BJ (cell line): ENCODE measurements at regions not wholly inside any gene's neighbourhood (a gene's known extent, or its start where the extent isn't known, plus 50 kb on each side); places are given as distances from the start of the nearest gene placed in this dataset.

Experiments used
- CTCF ChIA-PET: fragments of 350-600 bp; formaldehyde crosslinking; extraction: SDS; loops from one replicate; lab custom pipeline; 2021; ENCODE audit warnings: antibody characterized with exemption, inconsistent platforms; lab: Yijun Ruan, JAX
- POLR2A ChIA-PET: fragments of 300-600 bp; sonication (Branson Sonifier 250); formaldehyde crosslinking; extraction: SDS; loops from one replicate; lab custom pipeline; 2021; ENCODE audit warnings: antibody characterized with exemption; lab: Charles Lee
- DNase-seq: peaks from one replicate; pipeline ENCODE4 v3.0.0-alpha.2; 2011; ENCODE audit warnings: low read depth
- H3K27me3 ChIP-seq: 2 replicates; pipeline ENCODE4 v1.6.0; 2011; ENCODE audit warnings: low read length; ENCODE audit not compliant: control insufficient read depth, insufficient read depth
- H3K36me3 ChIP-seq: 2 replicates; pipeline ENCODE4 v1.5.1; 2011; ENCODE audit warnings: low read length; ENCODE audit not compliant: control insufficient read depth, insufficient read depth
- H3K4me3 ChIP-seq: 2 replicates; pipeline ENCODE4 v1.5.1; 2011; ENCODE audit warnings: low read depth, mild to moderate bottlenecking, control low read depth, low read length
- TF ChIP-seq, protein P1 (sequence below): IDR thresholded peaks from 2 replicates; pipeline ENCODE4 v1.5.1; 2011; ENCODE audit warnings: low read depth, mild to moderate bottlenecking, control low read depth, inconsistent platforms, low read length, moderate library complexity; ENCODE audit not compliant: insufficient read depth

GRCh38 chr6:168145747-168146596, 67.0 kb upstream of the FRMD1 start:
- POLR2A ChIA-PET, result no interaction called here
- TF ChIP-seq, protein P1, sequence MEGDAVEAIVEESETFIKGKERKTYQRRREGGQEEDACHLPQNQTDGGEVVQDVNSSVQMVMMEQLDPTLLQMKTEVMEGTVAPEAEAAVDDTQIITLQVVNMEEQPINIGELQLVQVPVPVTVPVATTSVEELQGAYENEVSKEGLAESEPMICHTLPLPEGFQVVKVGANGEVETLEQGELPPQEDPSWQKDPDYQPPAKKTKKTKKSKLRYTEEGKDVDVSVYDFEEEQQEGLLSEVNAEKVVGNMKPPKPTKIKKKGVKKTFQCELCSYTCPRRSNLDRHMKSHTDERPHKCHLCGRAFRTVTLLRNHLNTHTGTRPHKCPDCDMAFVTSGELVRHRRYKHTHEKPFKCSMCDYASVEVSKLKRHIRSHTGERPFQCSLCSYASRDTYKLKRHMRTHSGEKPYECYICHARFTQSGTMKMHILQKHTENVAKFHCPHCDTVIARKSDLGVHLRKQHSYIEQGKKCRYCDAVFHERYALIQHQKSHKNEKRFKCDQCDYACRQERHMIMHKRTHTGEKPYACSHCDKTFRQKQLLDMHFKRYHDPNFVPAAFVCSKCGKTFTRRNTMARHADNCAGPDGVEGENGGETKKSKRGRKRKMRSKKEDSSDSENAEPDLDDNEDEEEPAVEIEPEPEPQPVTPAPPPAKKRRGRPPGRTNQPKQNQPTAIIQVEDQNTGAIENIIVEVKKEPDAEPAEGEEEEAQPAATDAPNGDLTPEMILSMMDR, result no peak
- H3K27me3 ChIP-seq, result peaks cover 9% of the 10 kb centered on the region
- CTCF ChIA-PET, result interaction anchor here (0.6 kb wide), 1 partner anchor 12 kb away, joined by 3 read pairs; no protein-coding TSS in a partner anchor
- no peaks in the 10 kb centered on the region for H3K36me3 ChIP-seq
- no peak overlapping the region for H3K4me3 ChIP-seq
- DNase-seq, result no peak

- no peaks in the 10 kb centered on the region for H3K27me3 ChIP-seq
- ChIA-PET POLR2A (no interaction called here), CTCF (no interaction called here)
Measured at GRCh38 chr6:168139121-168139520, 60.1 kb upstream of the FRMD1 start.

DNA sequence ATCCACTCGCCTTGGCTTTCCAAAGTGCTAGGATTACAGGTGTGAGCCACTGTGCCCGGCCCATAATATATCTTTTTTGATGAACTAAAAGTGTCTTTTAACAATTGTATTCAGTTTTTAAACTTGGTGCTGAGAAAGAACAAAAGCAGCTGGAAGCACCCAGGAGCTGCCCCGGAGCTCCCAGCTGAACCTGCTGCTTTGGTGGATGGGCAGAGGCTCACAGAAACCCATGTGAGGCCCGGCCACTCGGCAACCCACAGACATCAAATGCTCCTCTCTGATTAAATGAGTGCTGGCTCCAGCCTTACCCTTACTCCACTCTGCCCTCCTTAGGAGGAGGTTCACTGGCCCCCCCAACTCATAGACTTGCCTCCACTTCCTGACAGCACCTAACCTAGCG, 59.4 kb upstream of the FRMD1 start:
- Histone ChIP-seq H3K36me3 (no peaks in the 10 kb centered on the region), H3K4me3 (no peak overlapping the region), H3K27me3 (no peaks in the 10 kb centered on the region)
- ChIA-PET CTCF (no interaction called here), POLR2A (no interaction called here)
- no peak for DNase-seq
- TF ChIP-seq, protein P1, result no peak

More at GRCh38 chr6:168139121-168139520, 60.1 kb upstream of the FRMD1 start:
- DNase-seq, result no peak
- Histone ChIP-seq H3K4me3 (no peak overlapping the region), H3K36me3 (no peaks in the 10 kb centered on the region)
- TF ChIP-seq, protein P1, result no peak

- TF ChIP-seq, protein P1, result no peak
- POLR2A ChIA-PET, result no interaction called here
- H3K4me3 ChIP-seq, result no peak overlapping the region
- H3K36me3 ChIP-seq, result no peaks in the 10 kb centered on the region
- CTCF ChIA-PET, result no interaction called here
- no peaks in the 10 kb centered on the region for H3K27me3 ChIP-seq
- no peak for DNase-seq
Measured at GRCh38 chr6:168137024-168137423, 58.0 kb upstream of the FRMD1 start.

DNA sequence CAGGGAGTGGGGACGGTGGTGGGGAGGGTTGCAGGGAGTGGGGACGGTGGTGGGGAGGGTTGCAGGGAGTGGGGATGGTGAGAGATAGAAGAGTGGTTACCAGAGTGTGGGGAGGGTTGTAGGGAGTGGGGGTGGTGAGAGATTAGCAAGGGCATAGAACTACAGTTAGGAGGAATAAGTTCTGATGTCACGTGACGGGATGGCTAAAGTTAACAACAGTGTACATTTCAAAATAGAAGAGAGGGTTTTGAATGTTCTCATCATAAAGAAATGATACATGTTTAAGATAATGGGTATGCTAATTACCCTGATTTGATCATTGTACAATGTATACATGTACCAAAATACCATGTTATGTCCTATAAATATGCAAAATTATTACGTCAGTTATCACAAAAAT, 57.6 kb upstream of the FRMD1 start:
- TF ChIP-seq, protein P1, result no peak
- POLR2A ChIA-PET, result no interaction called here
- H3K4me3 ChIP-seq, result no peak overlapping the region
- H3K27me3 ChIP-seq, result no peaks in the 10 kb centered on the region
- no peak for DNase-seq
- CTCF ChIA-PET, result no interaction called here
- H3K36me3 ChIP-seq, result no peaks in the 10 kb centered on the region
